Liver (tissue), 8 donors: ENCODE measurements at regions not wholly inside any gene's neighbourhood (a gene's known extent, or its start where the extent isn't known, plus 50 kb on each side); places are given as distances from the start of the nearest gene placed in this dataset.
"Not testable (repeated sequence)": the region's sequence is repeated elsewhere in the genome, so short reads cannot be mapped to it uniquely, and the experiment has no call there.

Experiments used
- DNase-seq: peaks from one replicate; pipeline ENCODE4 v3.0.0-alpha.2; 2017; ENCODE audit warnings: low spot score
- H3K27ac ChIP-seq, 2 donors: one replicate each; pipeline ENCODE4 v1.7.0; 2013; ENCODE audit warnings: inconsistent platforms in 2 of 2, low read length in 2 of 2, control low read depth in 1 of 2, low read depth in 1 of 2, mild to moderate bottlenecking in 1 of 2
- H3K27me3 ChIP-seq, 4 donors: one replicate each; pipeline versions ENCODE4 v1.6.1 to v1.7.0; 2013; ENCODE audit warnings: low read length in 3 of 4, inconsistent platforms in 1 of 4, mild to moderate bottlenecking in 1 of 4, moderate library complexity in 1 of 4; ENCODE audit not compliant: control insufficient read depth in 4 of 4, insufficient read depth in 4 of 4
- H3K36me3 ChIP-seq, 4 donors: one replicate each; pipeline versions ENCODE4 v1.6.1 to v1.7.0; 2013; ENCODE audit warnings: low read length in 3 of 4, mild to moderate bottlenecking in 3 of 4, low read depth in 1 of 4, moderate library complexity in 1 of 4; ENCODE audit not compliant: control insufficient read depth in 4 of 4, insufficient read depth in 3 of 4
- H3K4me1 ChIP-seq, 4 donors: one replicate each; pipeline versions ENCODE4 v1.6.1 to v1.7.0; 2013; ENCODE audit warnings: low read length in 3 of 4, mild to moderate bottlenecking in 3 of 4, moderate library complexity in 1 of 4; ENCODE audit not compliant: control insufficient read depth in 4 of 4, insufficient read depth in 4 of 4
- H3K4me3 ChIP-seq, 3 donors: one replicate each; pipeline versions ENCODE4 v1.6.1 to v1.7.0; 2013; ENCODE audit warnings: low read length in 3 of 3, control low read depth in 1 of 3, low read depth in 1 of 3, mild to moderate bottlenecking in 1 of 3
- H3K9ac ChIP-seq, 2 donors: one replicate each; pipeline ENCODE4 v1.7.0; 2013; ENCODE audit warnings: low read length in 2 of 2, mild to moderate bottlenecking in 2 of 2, moderate library complexity in 2 of 2, control low read depth in 1 of 2, low read depth in 1 of 2
- H3K9me3 ChIP-seq, 4 donors: one replicate each; pipeline versions ENCODE4 v1.6.1 to v1.7.0; 2013; ENCODE audit warnings: low read length in 3 of 4; ENCODE audit not compliant: control insufficient read depth in 4 of 4
- ATF3 ChIP-seq: IDR thresholded peaks from 2 replicates; pipeline ENCODE4 v1.6.1; 2016; ENCODE audit warnings: antibody characterized with exemption
- EGR1 ChIP-seq, 2 donors: IDR thresholded peaks; 2 replicates each; pipeline ENCODE4 v1.6.1; 2016 to 2018; ENCODE audit warnings: antibody characterized with exemption in 2 of 2, low read depth in 2 of 2
- FOXA1 ChIP-seq: IDR thresholded peaks from 2 replicates; pipeline ENCODE4 v1.6.1; 2016; ENCODE audit warnings: antibody characterized with exemption
- GABPA ChIP-seq, 2 donors: IDR thresholded peaks in 1 of 2; conservative IDR thresholded peaks in 1 of 2; 2 replicates each; pipeline ENCODE4 v1.6.1; 2016; ENCODE audit warnings: antibody characterized with exemption in 2 of 2, mild to moderate bottlenecking in 1 of 2, moderate library complexity in 1 of 2
- HNF4A ChIP-seq, 2 donors: conservative IDR thresholded peaks; 2 replicates each; pipeline ENCODE4 v1.6.1; 2016; ENCODE audit warnings: antibody characterized with exemption in 2 of 2, mild to moderate bottlenecking in 2 of 2
- HNF4G ChIP-seq: IDR thresholded peaks from 2 replicates; pipeline ENCODE4 v1.6.1; 2016; ENCODE audit warnings: antibody characterized with exemption
- JUND ChIP-seq, 2 donors: IDR thresholded peaks; 2 replicates each; pipeline ENCODE4 v1.6.1; 2016; ENCODE audit warnings: antibody characterized with exemption in 2 of 2
- MAX ChIP-seq: IDR thresholded peaks from 2 replicates; pipeline ENCODE4 v1.6.1; 2016; ENCODE audit warnings: antibody characterized with exemption
- NR2F2 ChIP-seq: IDR thresholded peaks from 2 replicates; pipeline ENCODE4 v1.6.1; 2016; ENCODE audit warnings: antibody characterized with exemption
- RAD21 ChIP-seq, 2 donors: IDR thresholded peaks; 2 replicates each; pipeline ENCODE4 v1.6.1; 2016; ENCODE audit warnings: antibody characterized with exemption in 2 of 2, mild to moderate bottlenecking in 2 of 2
- REST ChIP-seq: IDR thresholded peaks from 2 replicates; pipeline ENCODE4 v1.6.1; 2016; ENCODE audit warnings: antibody characterized with exemption, mild to moderate bottlenecking
- RXRA ChIP-seq, 2 donors: IDR thresholded peaks; 2 replicates each; pipeline ENCODE4 v1.6.1; 2017 to 2018; ENCODE audit warnings: antibody characterized with exemption in 2 of 2, mild to moderate bottlenecking in 1 of 2
- TAF1 ChIP-seq: conservative IDR thresholded peaks from 2 replicates; pipeline ENCODE4 v1.6.1; 2016; ENCODE audit warnings: antibody characterized with exemption, mild to moderate bottlenecking
- YY1 ChIP-seq: IDR thresholded peaks from 2 replicates; pipeline ENCODE4 v1.6.1; 2016; ENCODE audit warnings: antibody characterized with exemption, mild to moderate bottlenecking
- WGBS: extraction: QIAGEN DNeasy Blood & Tissue Kit; methylation state at CpG from one replicate; pipeline ENCODE4 v1.1.7; 2013; 5-methylcytosine and 5-hydroxymethylcytosine counted together
- TF ChIP-seq, protein P1 (sequence below): fragments of 150-350 bp; IDR thresholded peaks from 2 replicates; pipeline ENCODE4 v1.5.1; 2017; ENCODE audit warnings: improper control_type of control experiment, low read depth, low read length; ENCODE audit not compliant: missing input control
- donor health status: healthy.
- donor health status: healthy.
- donor health status: healthy.
- donor health status: healthy.
- donor health status: healthy.

DNA sequence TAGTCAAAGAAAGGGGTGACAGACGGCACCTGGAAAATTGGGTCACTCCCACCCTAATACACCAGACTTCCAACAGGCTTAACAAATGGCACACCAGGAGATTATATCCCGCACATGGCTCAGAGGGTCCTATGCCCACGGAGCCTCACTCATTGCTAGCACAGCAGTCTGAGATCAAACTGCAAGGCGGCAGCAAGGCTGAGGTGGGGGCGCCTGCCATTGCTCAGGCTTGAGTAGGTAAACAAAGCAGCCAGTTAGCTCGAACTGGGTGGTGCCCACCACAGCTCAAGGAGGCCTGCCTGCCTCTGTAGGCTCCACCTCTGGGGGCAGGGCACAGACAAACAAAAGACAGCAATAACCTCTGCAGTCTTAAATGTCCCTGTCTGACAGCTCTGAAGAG is 482.5 kb downstream of the SUCLG1 start:
- H3K9ac ChIP-seq, DNase-seq, H3K4me1 ChIP-seq, H3K4me3 ChIP-seq, H3K36me3 ChIP-seq, H3K9me3 ChIP-seq, H3K27me3 ChIP-seq, H3K27ac ChIP-seq: not testable (repeated sequence)
- WGBS, result 87% methylated on average over 6 of the region's 6 CpGs

GRCh38 chr2:83972128-83972527 is 487.0 kb downstream of the SUCLG1 start:
- H3K27ac ChIP-seq, result no peak overlapping the region
- no peak overlapping the region for H3K4me3 ChIP-seq
- no peaks in the 10 kb centered on the region for H3K36me3 ChIP-seq
- WGBS, result 89% methylated on average over 3 of the region's 3 CpGs
- no peaks in the 10 kb centered on the region for H3K4me1 ChIP-seq
- no peak overlapping the region for H3K9ac ChIP-seq
- no peak for DNase-seq
- TF ChIP-seq HNF4G (no peak), RAD21 (IDR thresholded peaks at IDR 0.05) (no peak), TAF1 (no peak), EGR1 (IDR thresholded peaks at IDR 0.05; ENCODE audit: low read depth in 2 of 2) (no peak), YY1 (no peak), REST (no peak), NR2F2 (no peak), JUND (IDR thresholded peaks at IDR 0.05) (no peak)
- no peaks in the 10 kb centered on the region for H3K9me3 ChIP-seq
- H3K27me3 ChIP-seq, result no peaks in the 10 kb centered on the region

GRCh38 chr2:83971547-83971946 is 487.5 kb downstream of the SUCLG1 start:
- no peak overlapping the region for H3K27ac ChIP-seq
- H3K9me3 ChIP-seq, result no peaks in the 10 kb centered on the region
- no peak overlapping the region for H3K9ac ChIP-seq
- WGBS, result 68% methylated on average over 2 of the region's 2 CpGs
- H3K27me3 ChIP-seq, result no peaks in the 10 kb centered on the region
- TF ChIP-seq, protein P1, sequence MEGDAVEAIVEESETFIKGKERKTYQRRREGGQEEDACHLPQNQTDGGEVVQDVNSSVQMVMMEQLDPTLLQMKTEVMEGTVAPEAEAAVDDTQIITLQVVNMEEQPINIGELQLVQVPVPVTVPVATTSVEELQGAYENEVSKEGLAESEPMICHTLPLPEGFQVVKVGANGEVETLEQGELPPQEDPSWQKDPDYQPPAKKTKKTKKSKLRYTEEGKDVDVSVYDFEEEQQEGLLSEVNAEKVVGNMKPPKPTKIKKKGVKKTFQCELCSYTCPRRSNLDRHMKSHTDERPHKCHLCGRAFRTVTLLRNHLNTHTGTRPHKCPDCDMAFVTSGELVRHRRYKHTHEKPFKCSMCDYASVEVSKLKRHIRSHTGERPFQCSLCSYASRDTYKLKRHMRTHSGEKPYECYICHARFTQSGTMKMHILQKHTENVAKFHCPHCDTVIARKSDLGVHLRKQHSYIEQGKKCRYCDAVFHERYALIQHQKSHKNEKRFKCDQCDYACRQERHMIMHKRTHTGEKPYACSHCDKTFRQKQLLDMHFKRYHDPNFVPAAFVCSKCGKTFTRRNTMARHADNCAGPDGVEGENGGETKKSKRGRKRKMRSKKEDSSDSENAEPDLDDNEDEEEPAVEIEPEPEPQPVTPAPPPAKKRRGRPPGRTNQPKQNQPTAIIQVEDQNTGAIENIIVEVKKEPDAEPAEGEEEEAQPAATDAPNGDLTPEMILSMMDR, result no peak
- no peak for TF ChIP-seq RXRA (IDR thresholded peaks at IDR 0.05)
- TF ChIP-seq HNF4A (conservative IDR thresholded peaks at IDR 0.05), result no peak
- TF ChIP-seq FOXA1, result no peak
- TF ChIP-seq MAX, result no peak
- no peak for TF ChIP-seq GABPA (IDR thresholded peaks at IDR 0.05 in 1 of 2, conservative IDR thresholded peaks at IDR 0.05 in 1 of 2)
- no peak for TF ChIP-seq ATF3
- TF ChIP-seq TAF1, result no peak
- no peak for TF ChIP-seq NR2F2
- DNase-seq, result no peak
- no peak overlapping the region for H3K4me3 ChIP-seq
- no peaks in the 10 kb centered on the region for H3K4me1 ChIP-seq
- no peaks in the 10 kb centered on the region for H3K36me3 ChIP-seq
